ENCODE measurements at regions not wholly inside any gene's neighbourhood (a gene's known extent, or its start where the extent isn't known, plus 50 kb on each side); places are given as distances from the start of the nearest gene placed in this dataset.

GRCh38 chr18:45494811-45495210, 120.5 kb upstream of the SLC14A2 start:
- Histone ChIP-seq H4K20me1 (replicated peaks; ENCODE audit: insufficient read depth) (no peaks in the 10 kb centered on the region), H3K36me3 (ENCODE audit: insufficient read depth) (no peaks in the 10 kb centered on the region), H3K4me2 (no peak overlapping the region), H3K27ac (ENCODE audit: low read depth) (no peak overlapping the region), H2AFZ (no peak overlapping the region), H3K79me2 (replicated peaks; ENCODE audit: insufficient read depth) (no peaks in the 10 kb centered on the region), H3K27me3 (ENCODE audit: insufficient read depth) (no peaks in the 10 kb centered on the region), H3F3A (replicated peaks; ENCODE audit: low read depth) (no peaks in the 10 kb centered on the region), H3K9me2 (ENCODE audit: insufficient read depth) (no peaks in the 10 kb centered on the region), H3K4me3 (no peak overlapping the region), H3K4me1 (ENCODE audit: insufficient read depth) (no peaks in the 10 kb centered on the region)
- Mint-ChIP-seq H3K4me3 (no peak overlapping the region), H3K9me3 (no peaks in the 10 kb centered on the region), H3K27ac (no peak overlapping the region), H3K36me3 (ENCODE audit: low read depth) (no peaks in the 10 kb centered on the region), H3K4me1 (peaks cover 3% of the 10 kb centered on the region; the same call in 2 of the 3 replicates), H3K27me3 (ENCODE audit: insufficient read depth, low read depth, poor library complexity) (peaks cover 4% of the 10 kb centered on the region)
- no peak for ATAC-seq
- DNase-seq (ENCODE audit: low spot score), result no peak
- no peak for TF ChIP-seq ZNF114 (CRISPR knock-in tag; IDR thresholded peaks at IDR 0.05)
- no peak for TF ChIP-seq EZH2 (IDR thresholded peaks at IDR 0.05; ENCODE audit: low read depth, unreplicated experiment)
- TF ChIP-seq ZNF462 (CRISPR knock-in tag; IDR thresholded peaks at IDR 0.05), result no peak
- no peak for TF ChIP-seq EZH2phosphoT487 (IDR thresholded peaks at IDR 0.05; ENCODE audit: unreplicated experiment)
- no peak for TF ChIP-seq CREB1 (CRISPR knock-in tag; IDR thresholded peaks at IDR 0.05; ENCODE audit: low read depth)

- Mint-ChIP-seq H3K27me3 (ENCODE audit: insufficient read depth, low read depth, poor library complexity) (peaks cover 4% of the 10 kb centered on the region), H3K36me3 (ENCODE audit: low read depth) (no peaks in the 10 kb centered on the region), H3K9me3 (no peaks in the 10 kb centered on the region), H3K4me1 (peaks cover 3% of the 10 kb centered on the region; the same call in 2 of the 3 replicates), H3K27ac (no peak overlapping the region), H3K4me3 (no peak overlapping the region)
- no peaks in the 10 kb centered on the region for H4K20me1 ChIP-seq (replicated peaks; ENCODE audit: insufficient read depth)
- H3K9me2 ChIP-seq (ENCODE audit: insufficient read depth), result no peaks in the 10 kb centered on the region
- H3K27ac ChIP-seq (ENCODE audit: low read depth), result no peak overlapping the region
- ATAC-seq, result no peak
- no peaks in the 10 kb centered on the region for H3K27me3 ChIP-seq (ENCODE audit: insufficient read depth)
- no peaks in the 10 kb centered on the region for H3F3A ChIP-seq (replicated peaks; ENCODE audit: low read depth)
- no peaks in the 10 kb centered on the region for H3K79me2 ChIP-seq (replicated peaks; ENCODE audit: insufficient read depth)
- no peaks in the 10 kb centered on the region for H3K4me1 ChIP-seq (ENCODE audit: insufficient read depth)
- H3K4me3 ChIP-seq, result no peak overlapping the region
- no peak overlapping the region for H2AFZ ChIP-seq
- DNase-seq (ENCODE audit: low spot score), result no peak
- H3K4me2 ChIP-seq, result no peak overlapping the region
- no peaks in the 10 kb centered on the region for H3K36me3 ChIP-seq (ENCODE audit: insufficient read depth)
- TF ChIP-seq NANOG (IDR thresholded peaks at IDR 0.05; ENCODE audit: borderline replicate concordance) (no peak), ZNF331 (CRISPR knock-in tag; IDR thresholded peaks at IDR 0.05; ENCODE audit: low read depth) (no peak), REST (IDR thresholded peaks at IDR 0.05; ENCODE audit: unreplicated experiment) (no peak), CREB1 (CRISPR knock-in tag; IDR thresholded peaks at IDR 0.05; ENCODE audit: low read depth) (no peak)
Observed at GRCh38 chr18:45496741-45497140, 118.5 kb upstream of the SLC14A2 start.
